ENCODE measurements at regions not wholly inside any gene's neighbourhood (a gene's known extent, or its start where the extent isn't known, plus 50 kb on each side); places are given as distances from the start of the nearest gene placed in this dataset.
"Not testable (repeated sequence)": the region's sequence is repeated elsewhere in the genome, so short reads cannot be mapped to it uniquely, and the experiment has no call there.

GRCh38 chr2:47690132-47690531, 92.8 kb upstream of the MSH6 start:
- Histone ChIP-seq H3K4me3 (ENCODE audit: low read length, poor library complexity, severe bottlenecking) (no peak overlapping the region), H3K9ac (ENCODE audit: low read depth, low read length, poor library complexity, severe bottlenecking) (no peak overlapping the region), H3K27me3 (ENCODE audit: insufficient read depth, low read length, poor library complexity, severe bottlenecking) (no peaks in the 10 kb centered on the region), H3K9me3 (ENCODE audit: insufficient read depth, low read depth, low read length) (no peaks in the 10 kb centered on the region), H3K4me1 (ENCODE audit: insufficient read depth, low read length, poor library complexity, severe bottlenecking) (peaks cover 20% of the 10 kb centered on the region), H3K4me2 (ENCODE audit: low read depth, low read length, poor library complexity, severe bottlenecking) (no peak overlapping the region), H3F3A (ENCODE audit: low read depth) (no peaks in the 10 kb centered on the region), H2AFZ (ENCODE audit: low read length) (no peak overlapping the region), H3K36me3 (ENCODE audit: insufficient read depth, low read length) (no peaks in the 10 kb centered on the region), H3K79me2 (ENCODE audit: insufficient read depth, low read length) (no peaks in the 10 kb centered on the region), H3K9me2 (replicated peaks; ENCODE audit: low read depth, low read length) (no peaks in the 10 kb centered on the region), H4K20me1 (ENCODE audit: insufficient read depth, low read length, poor library complexity, severe bottlenecking) (no peaks in the 10 kb centered on the region)
- TF ChIP-seq CTCF (conservative IDR thresholded peaks at IDR 0.05; ENCODE audit: low read length) (no peak), EZH2phosphoT487 (IDR thresholded peaks at IDR 0.05; ENCODE audit: borderline replicate concordance) (no peak)

GRCh38 chr2:47689118-47689517, 93.8 kb upstream of the MSH6 start:
- H2AFZ ChIP-seq (ENCODE audit: low read length): peak overlapping the region; percentile 75
- H3K9me3 ChIP-seq (ENCODE audit: insufficient read depth, low read depth, low read length); H4K20me1 ChIP-seq (ENCODE audit: insufficient read depth, low read length, poor library complexity, severe bottlenecking); H3K27me3 ChIP-seq (ENCODE audit: insufficient read depth, low read length, poor library complexity, severe bottlenecking); H3K4me3 ChIP-seq (ENCODE audit: low read length, poor library complexity, severe bottlenecking); H3F3A ChIP-seq (ENCODE audit: low read depth); H3K79me2 ChIP-seq (ENCODE audit: insufficient read depth, low read length); H3K36me3 ChIP-seq (ENCODE audit: insufficient read depth, low read length); H3K9me2 ChIP-seq (replicated peaks; ENCODE audit: low read depth, low read length): not testable (repeated sequence)
- peaks cover 20% of the 10 kb centered on the region for H3K4me1 ChIP-seq (ENCODE audit: insufficient read depth, low read length, poor library complexity, severe bottlenecking)
- peak overlapping the region; percentile 50 for H3K4me2 ChIP-seq (ENCODE audit: low read depth, low read length, poor library complexity, severe bottlenecking)
- H3K9ac ChIP-seq (ENCODE audit: low read depth, low read length, poor library complexity, severe bottlenecking): peak overlapping the region; percentile 14

- H3K27me3 ChIP-seq (ENCODE audit: insufficient read depth, low read length, poor library complexity, severe bottlenecking): no peaks in the 10 kb centered on the region
- no peaks in the 10 kb centered on the region for H3F3A ChIP-seq (ENCODE audit: low read depth)
- H3K9me3 ChIP-seq (ENCODE audit: insufficient read depth, low read depth, low read length): no peaks in the 10 kb centered on the region
- H4K20me1 ChIP-seq (ENCODE audit: insufficient read depth, low read length, poor library complexity, severe bottlenecking): no peaks in the 10 kb centered on the region
- H3K4me3 ChIP-seq (ENCODE audit: low read length, poor library complexity, severe bottlenecking): no peak overlapping the region
- peak overlapping the region; percentile 75 for H2AFZ ChIP-seq (ENCODE audit: low read length)
- TF ChIP-seq CTCF (conservative IDR thresholded peaks at IDR 0.05; ENCODE audit: low read length) (no peak), EZH2phosphoT487 (IDR thresholded peaks at IDR 0.05; ENCODE audit: borderline replicate concordance) (no peak)
- no peaks in the 10 kb centered on the region for H3K36me3 ChIP-seq (ENCODE audit: insufficient read depth, low read length)
- peak overlapping the region; percentile 14 for H3K9ac ChIP-seq (ENCODE audit: low read depth, low read length, poor library complexity, severe bottlenecking)
- H3K4me2 ChIP-seq (ENCODE audit: low read depth, low read length, poor library complexity, severe bottlenecking): peak overlapping the region; percentile 50
- H3K79me2 ChIP-seq (ENCODE audit: insufficient read depth, low read length): no peaks in the 10 kb centered on the region
- no peaks in the 10 kb centered on the region for H3K9me2 ChIP-seq (replicated peaks; ENCODE audit: low read depth, low read length)
- peaks cover 20% of the 10 kb centered on the region for H3K4me1 ChIP-seq (ENCODE audit: insufficient read depth, low read length, poor library complexity, severe bottlenecking)
Observed at GRCh38 chr2:47688561-47688960, 94.4 kb upstream of the MSH6 start.

GRCh38 chr2:47687856-47688255, 95.1 kb upstream of the MSH6 start:
- no peak overlapping the region for H3K9ac ChIP-seq (ENCODE audit: low read depth, low read length, poor library complexity, severe bottlenecking)
- H3F3A ChIP-seq (ENCODE audit: low read depth): no peaks in the 10 kb centered on the region
- H3K4me2 ChIP-seq (ENCODE audit: low read depth, low read length, poor library complexity, severe bottlenecking): no peak overlapping the region
- H3K27me3 ChIP-seq (ENCODE audit: insufficient read depth, low read length, poor library complexity, severe bottlenecking): no peaks in the 10 kb centered on the region
- H4K20me1 ChIP-seq (ENCODE audit: insufficient read depth, low read length, poor library complexity, severe bottlenecking): no peaks in the 10 kb centered on the region
- H2AFZ ChIP-seq (ENCODE audit: low read length): no peak overlapping the region
- no peaks in the 10 kb centered on the region for H3K79me2 ChIP-seq (ENCODE audit: insufficient read depth, low read length)
- TF ChIP-seq CTCF (conservative IDR thresholded peaks at IDR 0.05; ENCODE audit: low read length) (no peak), EZH2phosphoT487 (IDR thresholded peaks at IDR 0.05; ENCODE audit: borderline replicate concordance) (no peak)
- H3K9me3 ChIP-seq (ENCODE audit: insufficient read depth, low read depth, low read length): no peaks in the 10 kb centered on the region
- no peaks in the 10 kb centered on the region for H3K9me2 ChIP-seq (replicated peaks; ENCODE audit: low read depth, low read length)
- H3K4me1 ChIP-seq (ENCODE audit: insufficient read depth, low read length, poor library complexity, severe bottlenecking): peaks cover 20% of the 10 kb centered on the region
- no peak overlapping the region for H3K4me3 ChIP-seq (ENCODE audit: low read length, poor library complexity, severe bottlenecking)
- no peaks in the 10 kb centered on the region for H3K36me3 ChIP-seq (ENCODE audit: insufficient read depth, low read length)

All from Loucy (cell line).